Lower leg skin (tissue), 3 donors: ENCODE measurements at regions not wholly inside any gene's neighbourhood (a gene's known extent, or its start where the extent isn't known, plus 50 kb on each side); places are given as distances from the start of the nearest gene placed in this dataset.

Experiments
- CTCF ChIP-seq, 3 donors: fragments of 450-650 bp; IDR thresholded peaks; one replicate each; pipeline ENCODE4 v1.5.1; 2016; ENCODE audit warnings: antibody characterized with exemption in 3 of 3, mild to moderate bottlenecking in 3 of 3, moderate library complexity in 2 of 3
- POLR2A ChIP-seq, 2 donors: fragments of 450-650 bp; IDR thresholded peaks; one replicate each; pipeline ENCODE4 v1.6.1; 2016 to 2017; ENCODE audit warnings: antibody characterized with exemption in 2 of 2, mild to moderate bottlenecking in 1 of 2, moderate library complexity in 1 of 2

DNA sequence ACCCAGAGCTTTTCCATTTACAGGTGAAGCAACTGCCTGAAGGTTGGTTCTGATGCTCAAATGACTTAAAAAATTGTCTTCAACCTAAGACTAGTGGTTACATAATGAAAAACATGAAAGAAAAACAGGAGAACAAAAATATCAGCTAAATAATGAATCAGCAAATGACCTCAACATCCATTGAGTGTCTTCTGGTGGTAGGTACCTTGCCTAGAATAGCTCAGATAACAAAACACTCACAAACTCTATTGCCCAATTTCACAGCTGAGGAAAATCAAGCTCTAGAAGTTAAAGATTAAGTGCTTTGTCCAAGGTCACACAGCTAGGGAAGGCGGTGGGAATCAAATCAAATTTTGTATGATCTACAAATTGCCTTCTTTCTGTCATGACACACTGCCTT lies 304.6 kb upstream of the CDH11 start:
- TF ChIP-seq POLR2A (IDR thresholded peaks at IDR 0.05) (no peak), CTCF (IDR thresholded peaks at IDR 0.05) (no peak)
